Osteoblast (primary cell): ENCODE measurements at regions not wholly inside any gene's neighbourhood (a gene's known extent, or its start where the extent isn't known, plus 50 kb on each side); places are given as distances from the start of the nearest gene placed in this dataset.

Experiments
- DNase-seq: peaks from one replicate; pipeline ENCODE4 v3.0.0; 2011; ENCODE audit warnings: low spot score, mixed read lengths; ENCODE audit not compliant: insufficient read length; ENCODE audit errors: missing footprints
- H2AFZ ChIP-seq: 2 replicates; pipeline ENCODE4 v1.6.0; 2011; ENCODE audit warnings: mild to moderate bottlenecking, low read length
- H3K27ac ChIP-seq: 2 replicates; pipeline ENCODE4 v1.5.1; 2011; ENCODE audit warnings: mild to moderate bottlenecking, low read depth, low read length, moderate library complexity
- H3K27me3 ChIP-seq: 2 replicates; pipeline ENCODE4 v1.6.0; 2012; ENCODE audit warnings: mild to moderate bottlenecking, control low read depth, inconsistent platforms, low read length, moderate library complexity; ENCODE audit not compliant: insufficient read depth
- H3K36me3 ChIP-seq: 2 replicates; pipeline ENCODE4 v1.5.1; 2011; ENCODE audit warnings: mild to moderate bottlenecking, low read length, control low read depth, moderate library complexity; ENCODE audit not compliant: insufficient read depth
- H3K4me1 ChIP-seq: 2 replicates; pipeline ENCODE4 v1.5.1; 2011; ENCODE audit warnings: mild to moderate bottlenecking, low read length, control low read depth, moderate library complexity; ENCODE audit not compliant: insufficient read depth
- H3K4me2 ChIP-seq: 2 replicates; pipeline ENCODE4 v1.6.0; 2011; ENCODE audit warnings: mild to moderate bottlenecking, low read length; ENCODE audit not compliant: insufficient read depth
- H3K4me3 ChIP-seq: fragments of 200-600 bp; sonication (generic); 3 replicates; pipeline ENCODE4 v1.5.1; 2012; ENCODE audit warnings: mild to moderate bottlenecking, low read length, inconsistent platforms; ENCODE audit not compliant: insufficient read depth
- H3K79me2 ChIP-seq: 2 replicates; pipeline ENCODE4 v1.6.0; 2012; ENCODE audit warnings: mild to moderate bottlenecking, low read length, control low read depth, inconsistent platforms; ENCODE audit not compliant: insufficient read depth
- H3K9me3 ChIP-seq: 2 replicates; pipeline ENCODE4 v1.5.1; 2011; ENCODE audit warnings: low read depth, low read length, control low read depth
- H4K20me1 ChIP-seq: 2 replicates; pipeline ENCODE4 v1.6.0; 2012; ENCODE audit warnings: mild to moderate bottlenecking, low read length, control low read depth; ENCODE audit not compliant: insufficient read depth
- TF ChIP-seq, protein P1 (sequence below): IDR thresholded peaks from 2 replicates; pipeline ENCODE4 v1.5.1; 2011; ENCODE audit warnings: mild to moderate bottlenecking, low read depth, low read length, moderate library complexity; ENCODE audit errors: extremely low read depth

DNA sequence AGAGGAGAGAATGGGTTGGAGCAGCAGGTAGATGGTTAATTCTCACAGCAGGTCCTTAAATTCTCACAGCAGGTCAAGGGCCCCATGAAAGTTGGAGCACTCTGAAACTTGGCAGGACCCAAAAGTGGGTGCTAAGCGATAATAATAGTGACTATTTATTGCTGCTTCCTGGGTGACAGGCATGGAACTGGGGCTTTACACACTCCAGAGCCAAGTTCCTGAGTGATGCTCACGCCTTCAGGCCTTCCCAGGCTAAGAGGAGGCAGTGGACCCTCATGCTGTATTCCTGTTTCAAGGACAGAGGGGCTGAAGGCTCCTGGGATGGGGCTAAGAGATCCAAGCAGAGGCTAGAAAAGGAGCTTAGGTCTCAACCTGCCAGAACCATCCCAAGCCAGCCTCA lies 180.9 kb upstream of the VASH1 start:
- Histone ChIP-seq H3K27ac (no peak overlapping the region), H3K36me3 (no peaks in the 10 kb centered on the region)
- TF ChIP-seq, protein P1, sequence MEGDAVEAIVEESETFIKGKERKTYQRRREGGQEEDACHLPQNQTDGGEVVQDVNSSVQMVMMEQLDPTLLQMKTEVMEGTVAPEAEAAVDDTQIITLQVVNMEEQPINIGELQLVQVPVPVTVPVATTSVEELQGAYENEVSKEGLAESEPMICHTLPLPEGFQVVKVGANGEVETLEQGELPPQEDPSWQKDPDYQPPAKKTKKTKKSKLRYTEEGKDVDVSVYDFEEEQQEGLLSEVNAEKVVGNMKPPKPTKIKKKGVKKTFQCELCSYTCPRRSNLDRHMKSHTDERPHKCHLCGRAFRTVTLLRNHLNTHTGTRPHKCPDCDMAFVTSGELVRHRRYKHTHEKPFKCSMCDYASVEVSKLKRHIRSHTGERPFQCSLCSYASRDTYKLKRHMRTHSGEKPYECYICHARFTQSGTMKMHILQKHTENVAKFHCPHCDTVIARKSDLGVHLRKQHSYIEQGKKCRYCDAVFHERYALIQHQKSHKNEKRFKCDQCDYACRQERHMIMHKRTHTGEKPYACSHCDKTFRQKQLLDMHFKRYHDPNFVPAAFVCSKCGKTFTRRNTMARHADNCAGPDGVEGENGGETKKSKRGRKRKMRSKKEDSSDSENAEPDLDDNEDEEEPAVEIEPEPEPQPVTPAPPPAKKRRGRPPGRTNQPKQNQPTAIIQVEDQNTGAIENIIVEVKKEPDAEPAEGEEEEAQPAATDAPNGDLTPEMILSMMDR, result no peak

DNA sequence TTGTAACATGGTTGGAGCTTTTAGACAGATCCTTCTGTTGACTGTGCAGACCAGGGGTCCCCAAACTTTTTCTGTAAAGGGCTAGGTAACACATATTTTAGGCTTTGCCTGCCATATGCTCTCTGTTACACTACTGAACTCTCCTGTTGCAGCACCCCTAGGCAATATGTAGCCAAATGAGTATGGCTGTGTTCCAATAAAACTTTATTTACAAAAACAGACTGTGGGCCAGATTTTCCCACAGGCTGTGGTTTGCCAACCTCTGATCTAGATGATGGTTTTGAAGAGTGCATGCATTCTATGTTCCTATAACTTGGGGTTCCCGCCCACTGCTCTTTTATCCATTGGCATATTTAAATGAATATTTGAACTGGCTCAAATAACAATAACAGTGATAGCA lies 180.3 kb upstream of the VASH1 start:
- H3K4me1 ChIP-seq, result no peaks in the 10 kb centered on the region
- H4K20me1 ChIP-seq, result no peaks in the 10 kb centered on the region
- TF ChIP-seq, protein P1, result no peak
- no peaks in the 10 kb centered on the region for H3K36me3 ChIP-seq
- no peak overlapping the region for H2AFZ ChIP-seq
- no peak overlapping the region for H3K4me3 ChIP-seq
- DNase-seq, result no peak
- H3K9me3 ChIP-seq, result no peaks in the 10 kb centered on the region
- H3K79me2 ChIP-seq, result no peaks in the 10 kb centered on the region
- no peak overlapping the region for H3K27ac ChIP-seq
- H3K4me2 ChIP-seq, result no peak overlapping the region
- no peaks in the 10 kb centered on the region for H3K27me3 ChIP-seq

More for the DNA sequence above, 180.9 kb upstream of the VASH1 start:
- no peaks in the 10 kb centered on the region for H3K9me3 ChIP-seq
- H3K4me3 ChIP-seq, result no peak overlapping the region
- H3K27me3 ChIP-seq, result no peaks in the 10 kb centered on the region
- H3K4me2 ChIP-seq, result no peak overlapping the region
- H3K79me2 ChIP-seq, result no peaks in the 10 kb centered on the region
- no peaks in the 10 kb centered on the region for H3K4me1 ChIP-seq
- no peak for DNase-seq
- no peaks in the 10 kb centered on the region for H4K20me1 ChIP-seq
- H2AFZ ChIP-seq, result no peak overlapping the region

DNA sequence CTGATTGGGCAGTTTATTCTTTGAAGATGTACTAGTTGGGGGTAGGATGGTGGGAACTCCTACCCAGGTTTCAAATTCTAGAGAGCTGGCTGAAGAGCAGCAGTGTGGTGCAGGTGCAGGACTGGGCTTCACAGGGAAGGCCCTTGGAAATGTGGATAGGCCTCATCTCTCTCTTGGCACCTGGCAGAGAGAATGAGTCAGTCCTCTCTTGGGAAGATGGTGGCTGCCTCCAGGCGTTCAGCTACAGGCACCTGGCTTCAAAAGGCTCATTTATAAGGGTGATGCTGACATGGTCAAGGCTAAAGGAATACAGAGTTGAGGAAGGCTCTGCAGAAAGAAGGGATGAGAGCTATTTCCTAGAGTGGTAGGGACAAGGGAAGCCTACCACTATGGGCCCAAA lies 179.7 kb upstream of the VASH1 start:
- no peak overlapping the region for H3K4me2 ChIP-seq
- H3K9me3 ChIP-seq, result no peaks in the 10 kb centered on the region
- no peaks in the 10 kb centered on the region for H3K36me3 ChIP-seq
- H3K27ac ChIP-seq, result no peak overlapping the region
- TF ChIP-seq, protein P1, result no peak
- no peaks in the 10 kb centered on the region for H3K27me3 ChIP-seq
- no peaks in the 10 kb centered on the region for H3K79me2 ChIP-seq
- no peaks in the 10 kb centered on the region for H3K4me1 ChIP-seq
- no peak for DNase-seq
- H3K4me3 ChIP-seq, result no peak overlapping the region
- no peak overlapping the region for H2AFZ ChIP-seq
- H4K20me1 ChIP-seq, result no peaks in the 10 kb centered on the region

DNA sequence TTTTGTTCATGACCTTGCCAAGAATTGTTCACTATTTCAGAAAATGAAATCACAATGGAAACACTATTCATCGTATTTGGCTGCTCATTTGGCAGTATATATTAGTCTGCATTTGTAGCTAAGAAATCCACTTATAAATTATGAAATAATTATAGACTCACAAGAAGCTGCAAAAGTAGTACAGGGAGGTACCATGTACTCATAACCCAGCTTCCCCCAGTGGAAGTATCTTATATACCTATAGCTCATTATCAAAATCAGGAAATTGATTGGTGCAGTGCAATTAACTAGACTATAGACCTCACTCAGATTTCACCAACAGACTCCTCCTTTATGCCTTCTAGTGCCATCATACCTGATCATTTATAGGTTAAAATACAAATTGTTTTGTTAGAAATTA lies 178.8 kb upstream of the VASH1 start:
- Histone ChIP-seq H3K4me3 (no peak overlapping the region), H3K4me2 (no peak overlapping the region), H3K27me3 (no peaks in the 10 kb centered on the region), H3K79me2 (no peaks in the 10 kb centered on the region), H4K20me1 (no peaks in the 10 kb centered on the region), H2AFZ (no peak overlapping the region), H3K4me1 (no peaks in the 10 kb centered on the region), H3K36me3 (no peaks in the 10 kb centered on the region), H3K27ac (no peak overlapping the region), H3K9me3 (no peaks in the 10 kb centered on the region)
- DNase-seq, result no peak
- TF ChIP-seq, protein P1, result no peak
